ENCODE measurements at regions not wholly inside any gene's neighbourhood (a gene's known extent, or its start where the extent isn't known, plus 50 kb on each side); places are given as distances from the start of the nearest gene placed in this dataset.
"Not testable (repeated sequence)": the region's sequence is repeated elsewhere in the genome, so short reads cannot be mapped to it uniquely, and the experiment has no call there.

GRCh38 chr5:34552686-34553085, 103.4 kb upstream of the RAI14 start:
- Mint-ChIP-seq H3K36me3 (ENCODE audit: low read depth) (no peaks in the 10 kb centered on the region), H3K9me3 (peaks cover 2% of the 10 kb centered on the region), H3K27ac (ENCODE audit: unreplicated experiment) (no peak overlapping the region), H3K4me1 (peaks cover 3% of the 10 kb centered on the region), H3K4me3 (no peak overlapping the region), H3K27me3 (ENCODE audit: low read depth) (peaks cover 2% of the 10 kb centered on the region)
- no peak for TF ChIP-seq CTCF (conservative IDR thresholded peaks at IDR 0.05)
- no peak for DNase-seq (ENCODE audit: low read depth, low spot score)

GRCh38 chr5:34553581-34553980, 102.5 kb upstream of the RAI14 start:
- H3K27ac Mint-ChIP-seq (ENCODE audit: unreplicated experiment) = no peak overlapping the region
- peaks cover 2% of the 10 kb centered on the region for H3K4me1 Mint-ChIP-seq
- DNase-seq (ENCODE audit: low read depth, low spot score) = no peak
- no peak overlapping the region for H3K4me3 Mint-ChIP-seq
- no peak for TF ChIP-seq CTCF (conservative IDR thresholded peaks at IDR 0.05)
- H3K9me3 Mint-ChIP-seq = peaks cover 2% of the 10 kb centered on the region
- peaks cover 2% of the 10 kb centered on the region for H3K27me3 Mint-ChIP-seq (ENCODE audit: low read depth)
- no peaks in the 10 kb centered on the region for H3K36me3 Mint-ChIP-seq (ENCODE audit: low read depth)

GRCh38 chr5:34554641-34555040, 101.5 kb upstream of the RAI14 start:
- H3K27me3 Mint-ChIP-seq (ENCODE audit: low read depth) = peaks cover 2% of the 10 kb centered on the region
- H3K36me3 Mint-ChIP-seq (ENCODE audit: low read depth) = no peaks in the 10 kb centered on the region
- H3K27ac Mint-ChIP-seq (ENCODE audit: unreplicated experiment) = no peak overlapping the region
- no peak for TF ChIP-seq CTCF (conservative IDR thresholded peaks at IDR 0.05)
- DNase-seq (ENCODE audit: low read depth, low spot score) = no peak
- no peaks in the 10 kb centered on the region for H3K4me1 Mint-ChIP-seq
- H3K9me3 Mint-ChIP-seq = peaks cover 2% of the 10 kb centered on the region
- H3K4me3 Mint-ChIP-seq = no peak overlapping the region

- Mint-ChIP-seq H3K27ac (ENCODE audit: unreplicated experiment) (no peak overlapping the region), H3K4me1 (no peaks in the 10 kb centered on the region), H3K36me3 (ENCODE audit: low read depth) (no peaks in the 10 kb centered on the region), H3K27me3 (ENCODE audit: low read depth) (peaks cover 2% of the 10 kb centered on the region), H3K9me3 (peaks cover 2% of the 10 kb centered on the region), H3K4me3 (no peak overlapping the region)
- no peak for TF ChIP-seq CTCF (conservative IDR thresholded peaks at IDR 0.05)
- DNase-seq (ENCODE audit: low read depth, low spot score) = no peak
These were observed 100.2 kb upstream of the RAI14 start for GRCh38 chr5:34555699-34556508.

GRCh38 chr5:34556509-34556782, 99.7 kb upstream of the RAI14 start:
- no peak for DNase-seq (ENCODE audit: low read depth, low spot score)
- H3K4me3 Mint-ChIP-seq = no peak overlapping the region
- no peaks in the 10 kb centered on the region for H3K36me3 Mint-ChIP-seq (ENCODE audit: low read depth)
- TF ChIP-seq CTCF (conservative IDR thresholded peaks at IDR 0.05) = no peak
- no peak overlapping the region for H3K27ac Mint-ChIP-seq (ENCODE audit: unreplicated experiment)
- no peaks in the 10 kb centered on the region for H3K4me1 Mint-ChIP-seq
- peaks cover 2% of the 10 kb centered on the region for H3K9me3 Mint-ChIP-seq
- H3K27me3 Mint-ChIP-seq (ENCODE audit: low read depth) = peaks cover 2% of the 10 kb centered on the region

GRCh38 chr5:34561581-34561980, 94.5 kb upstream of the RAI14 start:
- H3K4me1 Mint-ChIP-seq; H3K9me3 Mint-ChIP-seq; H3K36me3 Mint-ChIP-seq (ENCODE audit: low read depth); H3K27ac Mint-ChIP-seq (ENCODE audit: unreplicated experiment); DNase-seq (ENCODE audit: low read depth, low spot score); H3K4me3 Mint-ChIP-seq; H3K27me3 Mint-ChIP-seq (ENCODE audit: low read depth): not testable (repeated sequence)

Measured in neural crest cell (in vitro differentiated cells).